Activated CD4-positive, alpha-beta T cell treated with anti-CD3 and anti-CD28 coated beads for 36 hours (primary cell): ENCODE measurements at regions not wholly inside any gene's neighbourhood (a gene's known extent, or its start where the extent isn't known, plus 50 kb on each side); places are given as distances from the start of the nearest gene placed in this dataset.

Experiments used
- ATAC-seq: fragments of 200-7000 bp; cut with Tn5 transposase; one replicate; pipeline ENCODE4 v1.10.0; 2021; ENCODE audit warnings: mild to moderate bottlenecking, moderate library complexity
- CTCF ChIA-PET: fragments of 350-600 bp; sonication (Branson Sonifier 250); formaldehyde crosslinking; loops from one replicate; lab custom pipeline; 2021; ENCODE audit warnings: antibody characterized with exemption; lab: Charles Lee
- POLR2A ChIA-PET: fragments of 350-600 bp; sonication (Branson Sonifier 250); formaldehyde crosslinking; loops from one replicate; lab custom pipeline; 2021; ENCODE audit warnings: antibody characterized with exemption, inconsistent platforms; lab: Charles Lee
- DNase-seq: peaks from one replicate; pipeline ENCODE4 v3.0.0-alpha.2; 2020
- H3K27ac Mint-ChIP-seq: one replicate; pipeline ENCODE4 v1.8.0; 2021; ENCODE audit warnings: mixed read lengths
- H3K27me3 Mint-ChIP-seq: one replicate; pipeline ENCODE4 v1.8.0; 2021; ENCODE audit warnings: mixed read lengths
- H3K36me3 Mint-ChIP-seq: one replicate; pipeline ENCODE4 v1.8.0; 2021; ENCODE audit warnings: low read depth, mixed read lengths
- H3K4me1 Mint-ChIP-seq: one replicate; pipeline ENCODE4 v1.8.0; 2021; ENCODE audit warnings: mixed read lengths
- H3K4me3 Mint-ChIP-seq: one replicate; pipeline ENCODE4 v1.8.0; 2021; ENCODE audit warnings: mild to moderate bottlenecking, moderate library complexity, mixed read lengths
- H3K9me3 Mint-ChIP-seq: one replicate; pipeline ENCODE4 v1.8.0; 2021; ENCODE audit warnings: low read depth, mixed read lengths
- intact Hi-C, 2 experiments: fragments of 100-400 bp; cut with DNase I in 1 of 2; cut with micrococcal nuclease in 1 of 2; formaldehyde crosslinking; loops; one replicate each; pipeline versions ENCODE4 v1.14.2 to v1.15.1; 2022 to 2024; cut with DNase I, micrococcal nuclease

DNA sequence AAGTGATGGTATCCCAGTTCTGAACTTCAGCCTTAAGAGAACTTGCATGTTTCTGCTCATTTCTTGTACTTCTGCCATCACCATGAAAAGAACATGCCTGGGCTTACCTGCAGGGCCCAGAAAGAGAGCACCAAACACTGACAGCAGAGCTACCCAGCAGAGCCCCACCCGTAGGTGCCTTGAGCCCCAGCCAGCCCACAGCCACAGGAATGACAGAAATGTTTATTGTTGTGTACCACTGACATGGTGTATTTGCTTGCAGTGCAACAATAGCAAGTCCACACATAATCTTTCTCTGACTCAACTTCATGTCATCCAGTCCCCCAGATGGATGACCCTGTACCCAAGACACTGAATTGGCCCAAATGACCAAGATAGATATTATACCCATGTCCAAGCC lies 195.2 kb downstream of the TSHZ3 start:
- H3K9me3 Mint-ChIP-seq = no peaks in the 10 kb centered on the region
- H3K36me3 Mint-ChIP-seq = no peaks in the 10 kb centered on the region
- no peak overlapping the region for H3K4me3 Mint-ChIP-seq
- H3K4me1 Mint-ChIP-seq = no peaks in the 10 kb centered on the region
- ChIA-PET POLR2A (no interaction called here), CTCF (no interaction called here)
- H3K27ac Mint-ChIP-seq = no peak overlapping the region
- DNase-seq (no peak), ATAC-seq (no peak)
- intact Hi-C loops = no loop called here
- peaks cover 2% of the 10 kb centered on the region for H3K27me3 Mint-ChIP-seq

DNA sequence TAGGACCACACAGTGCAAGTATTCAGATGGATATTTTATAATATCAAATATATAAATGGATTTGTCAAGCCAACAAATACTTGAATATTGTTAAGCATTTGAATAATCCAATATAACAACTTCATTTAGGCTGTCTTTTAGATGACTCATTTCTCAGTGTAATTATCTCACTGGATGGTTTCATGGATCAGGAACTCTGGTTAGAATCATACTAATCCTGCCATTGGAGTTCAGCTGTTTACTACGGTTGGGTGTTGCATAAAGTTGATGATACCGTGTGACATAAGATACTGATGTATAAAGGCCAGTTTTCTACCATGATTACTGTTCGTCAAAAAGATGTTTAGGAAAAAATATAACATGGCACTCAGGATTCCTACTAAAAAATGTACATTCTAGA lies 196.3 kb downstream of the TSHZ3 start:
- Mint-ChIP-seq H3K27me3 (peaks cover 2% of the 10 kb centered on the region), H3K27ac (no peak overlapping the region), H3K36me3 (no peaks in the 10 kb centered on the region), H3K9me3 (no peaks in the 10 kb centered on the region), H3K4me3 (no peak overlapping the region), H3K4me1 (no peaks in the 10 kb centered on the region)
- intact Hi-C loops = no loop called here
- no peak for DNase-seq
- CTCF ChIA-PET = no interaction called here
- POLR2A ChIA-PET = no interaction called here
- no peak for ATAC-seq

DNA sequence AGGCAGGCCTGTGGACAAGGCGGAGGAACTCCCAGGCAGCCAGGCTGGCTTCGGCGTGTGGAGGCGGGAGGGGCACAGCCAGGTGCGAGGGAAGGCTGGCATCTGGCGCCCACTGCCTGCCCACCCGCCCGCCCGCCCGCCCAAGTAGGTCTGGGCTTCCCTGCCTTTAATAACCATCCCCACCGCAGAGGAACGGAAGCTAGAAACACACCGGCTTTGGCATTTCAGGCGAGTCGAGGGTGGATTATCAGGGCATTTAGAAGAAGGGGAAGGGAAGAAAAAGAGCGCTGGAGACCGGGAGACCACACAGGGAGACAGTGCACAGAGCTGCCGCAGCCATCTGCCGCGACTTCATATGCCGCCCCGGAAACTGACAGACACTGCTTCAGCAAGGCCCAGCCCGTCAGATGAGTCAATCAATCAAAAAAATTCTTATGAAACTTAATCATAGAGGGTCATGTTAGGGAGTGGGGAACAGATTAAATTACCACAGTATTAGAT lies 199.7 kb downstream of the TSHZ3 start:
- Mint-ChIP-seq H3K4me3 (no peak overlapping the region), H3K4me1 (no peaks in the 10 kb centered on the region), H3K27ac (no peak overlapping the region), H3K36me3 (no peaks in the 10 kb centered on the region), H3K9me3 (no peaks in the 10 kb centered on the region), H3K27me3 (no peaks in the 10 kb centered on the region)
- ChIA-PET POLR2A (no interaction called here), CTCF (no interaction called here)
- ATAC-seq = no peak
- no peak for DNase-seq
- intact Hi-C loops = no loop called here

DNA sequence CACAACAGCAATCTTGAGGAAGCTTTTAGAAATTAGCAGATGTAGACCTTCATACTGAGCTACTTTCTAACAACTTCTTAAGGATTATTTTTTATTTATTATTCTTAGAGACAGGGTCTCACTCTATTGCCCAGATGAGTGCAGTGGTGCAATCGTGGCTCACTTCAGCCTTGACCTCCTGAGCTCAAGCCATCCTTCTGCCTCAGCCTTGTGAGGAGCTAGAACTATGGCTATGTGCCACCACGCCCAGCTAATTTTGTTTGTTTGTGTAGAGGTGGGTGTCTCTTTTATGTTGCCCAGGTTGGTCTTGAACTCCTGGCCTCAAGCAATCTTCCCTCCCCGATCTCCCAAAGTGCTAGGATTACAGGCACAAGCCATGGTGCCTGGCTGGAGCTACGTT lies 200.6 kb downstream of the TSHZ3 start:
- intact Hi-C loops = no loop called here
- H3K36me3 Mint-ChIP-seq = no peaks in the 10 kb centered on the region
- ATAC-seq (no peak), DNase-seq (no peak)
- POLR2A ChIA-PET = no interaction called here
- no peak overlapping the region for H3K4me3 Mint-ChIP-seq
- no peaks in the 10 kb centered on the region for H3K27me3 Mint-ChIP-seq
- H3K9me3 Mint-ChIP-seq = no peaks in the 10 kb centered on the region
- CTCF ChIA-PET = no interaction called here
- no peaks in the 10 kb centered on the region for H3K4me1 Mint-ChIP-seq
- H3K27ac Mint-ChIP-seq = no peak overlapping the region

DNA sequence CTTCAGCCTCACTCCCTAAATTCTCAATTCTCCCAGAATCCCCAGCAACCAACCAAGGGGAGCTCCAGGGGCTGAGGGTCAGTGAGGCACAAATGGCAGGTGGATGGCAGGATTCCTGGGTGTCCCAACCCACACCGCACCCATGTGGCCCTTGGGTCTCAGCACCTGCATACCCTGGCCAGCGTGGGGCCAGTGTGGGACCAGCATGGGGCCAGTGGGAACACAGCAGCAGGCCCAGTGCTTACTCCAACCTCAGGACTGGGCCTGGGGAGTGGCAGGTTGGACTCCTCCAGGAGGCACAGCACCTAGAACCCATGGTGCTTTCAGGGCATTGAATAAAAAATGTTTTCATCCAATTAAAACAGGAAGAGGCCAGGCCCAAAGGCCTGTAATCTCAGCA lies 202.0 kb downstream of the TSHZ3 start:
- ChIA-PET CTCF (no interaction called here), POLR2A (no interaction called here)
- Mint-ChIP-seq H3K27ac (no peak overlapping the region), H3K36me3 (no peaks in the 10 kb centered on the region), H3K4me3 (no peak overlapping the region), H3K27me3 (no peaks in the 10 kb centered on the region), H3K4me1 (no peaks in the 10 kb centered on the region), H3K9me3 (no peaks in the 10 kb centered on the region)
- ATAC-seq = no peak
- intact Hi-C loops = no loop called here
- no peak for DNase-seq

DNA sequence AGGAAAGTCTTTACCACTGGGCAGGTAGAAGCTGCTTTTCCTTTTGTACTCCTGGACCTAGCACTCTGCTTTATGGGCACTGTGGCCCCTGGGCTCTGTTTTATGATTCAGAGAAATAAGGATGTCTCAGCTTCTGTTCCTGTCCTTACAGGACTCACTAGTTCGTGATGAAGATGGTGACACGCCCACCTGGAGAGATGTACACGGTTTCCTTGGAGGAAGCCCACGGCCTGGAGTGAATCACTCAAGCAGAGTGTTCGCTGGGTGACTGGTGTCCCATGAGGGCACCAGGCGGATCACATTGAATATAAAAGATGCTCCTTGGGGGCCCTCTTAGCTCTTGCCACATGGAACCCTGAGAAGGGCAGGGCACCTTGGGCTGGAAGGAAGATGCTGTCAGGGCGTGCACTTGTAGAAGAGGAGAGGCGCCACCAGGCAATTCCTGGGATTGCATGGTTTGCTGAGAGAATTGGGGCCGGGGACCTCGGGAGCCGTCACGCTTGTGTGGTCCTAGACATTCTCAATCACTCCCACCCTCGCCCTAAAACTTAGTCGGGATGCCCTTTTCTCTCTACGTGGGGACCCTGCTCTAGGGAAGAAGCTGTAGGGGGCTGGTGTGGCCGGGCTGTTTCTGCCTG lies 202.6 kb downstream of the TSHZ3 start:
- ATAC-seq (no peak), DNase-seq (no peak)
- no peaks in the 10 kb centered on the region for H3K9me3 Mint-ChIP-seq
- no peak overlapping the region for H3K4me3 Mint-ChIP-seq
- POLR2A ChIA-PET = no interaction called here
- H3K27me3 Mint-ChIP-seq = no peaks in the 10 kb centered on the region
- intact Hi-C loops = no loop called here
- no peaks in the 10 kb centered on the region for H3K4me1 Mint-ChIP-seq
- CTCF ChIA-PET = no interaction called here
- no peak overlapping the region for H3K27ac Mint-ChIP-seq
- H3K36me3 Mint-ChIP-seq = no peaks in the 10 kb centered on the region

DNA sequence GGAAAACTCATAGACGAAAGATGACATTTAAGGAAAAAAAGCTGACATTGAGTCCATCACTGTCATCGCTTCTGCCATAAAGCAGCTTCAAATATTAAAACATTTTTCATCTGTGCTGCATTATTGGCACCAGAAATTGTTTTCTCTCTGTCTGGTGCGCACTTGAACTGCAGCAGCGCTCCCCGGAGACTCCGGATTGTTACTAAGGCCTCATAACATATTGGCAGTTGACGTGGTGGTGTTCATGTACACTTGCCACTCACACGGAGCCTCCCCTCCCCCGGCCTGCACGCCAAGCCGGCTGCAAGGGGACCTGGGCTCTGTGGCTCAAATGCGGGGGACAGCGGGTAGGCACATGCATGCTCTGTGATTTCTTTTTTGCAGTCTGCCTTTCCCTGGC lies 203.2 kb downstream of the TSHZ3 start:
- Mint-ChIP-seq H3K27me3 (no peaks in the 10 kb centered on the region), H3K36me3 (no peaks in the 10 kb centered on the region), H3K9me3 (no peaks in the 10 kb centered on the region), H3K4me1 (no peaks in the 10 kb centered on the region), H3K4me3 (no peak overlapping the region), H3K27ac (no peak overlapping the region)
- ATAC-seq (no peak), DNase-seq (no peak)
- ChIA-PET CTCF (no interaction called here), POLR2A (no interaction called here)
- intact Hi-C loops = no loop called here

DNA sequence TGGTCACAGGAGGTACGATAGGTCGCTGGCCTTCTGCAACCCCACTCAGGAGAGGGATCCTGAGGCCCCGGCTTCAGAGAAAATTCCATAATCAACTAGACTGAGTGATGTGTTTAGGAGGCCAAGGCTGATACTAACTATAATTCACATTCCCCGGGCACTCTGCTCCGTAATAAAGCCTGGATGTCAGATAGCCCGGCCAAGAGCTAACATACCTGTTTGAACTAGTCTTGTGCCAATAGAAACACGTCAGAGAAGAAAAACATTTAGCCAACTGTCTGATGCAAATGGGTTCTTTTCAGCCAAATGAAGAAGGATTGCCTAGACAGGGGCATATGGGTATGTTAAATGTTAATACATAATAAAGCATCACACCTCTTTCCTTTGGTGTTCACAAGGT lies 204.2 kb downstream of the TSHZ3 start:
- Mint-ChIP-seq H3K27ac (no peak overlapping the region), H3K4me3 (no peak overlapping the region), H3K4me1 (no peaks in the 10 kb centered on the region), H3K9me3 (no peaks in the 10 kb centered on the region), H3K27me3 (no peaks in the 10 kb centered on the region), H3K36me3 (no peaks in the 10 kb centered on the region)
- POLR2A ChIA-PET = no interaction called here
- CTCF ChIA-PET = interaction anchor here (0.7 kb wide), 1 partner anchor 113 kb away, joined by 4 read pairs; no protein-coding TSS in a partner anchor
- ATAC-seq = no peak
- intact Hi-C loops = no loop called here
- no peak for DNase-seq

DNA sequence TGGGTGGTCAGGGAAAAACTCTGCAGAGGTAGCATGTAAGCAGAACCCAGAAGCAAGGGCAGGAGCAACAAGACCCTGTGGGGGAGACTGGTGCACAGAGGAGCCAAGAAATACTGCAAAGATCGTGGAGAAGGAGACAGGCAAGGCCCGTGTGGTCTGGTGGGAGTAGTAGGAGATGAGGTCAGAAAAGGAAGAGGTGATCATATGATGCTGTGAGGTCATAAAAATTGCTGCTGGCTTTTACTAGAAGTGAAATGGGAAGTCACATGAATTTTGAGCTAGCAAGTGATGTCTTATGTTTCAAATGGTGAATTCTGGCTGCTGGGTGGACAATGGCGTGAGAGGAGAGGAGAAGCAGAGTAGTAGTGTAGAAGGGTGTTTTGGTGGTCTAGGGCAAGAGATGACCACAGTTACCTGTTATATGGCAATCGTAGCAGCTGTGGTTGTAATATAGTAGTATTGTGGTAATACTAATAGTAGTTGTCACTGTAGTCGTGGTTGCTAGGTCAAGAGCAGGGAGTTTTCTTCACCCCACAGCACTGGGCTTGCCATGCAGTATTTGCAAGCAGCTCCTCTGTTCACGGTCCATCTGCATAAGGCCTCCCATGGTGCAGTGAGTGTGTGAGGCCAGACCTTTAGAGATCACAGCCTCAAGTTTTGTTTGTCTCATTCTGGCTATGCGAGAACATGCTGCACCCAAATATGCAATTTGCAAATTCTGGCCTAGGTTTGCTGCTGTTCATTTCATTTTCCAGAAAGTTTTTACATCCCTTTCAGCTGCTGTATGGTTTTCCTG lies 205.0 kb downstream of the TSHZ3 start:
- Mint-ChIP-seq H3K27me3 (no peaks in the 10 kb centered on the region), H3K27ac (no peak overlapping the region), H3K4me3 (no peak overlapping the region), H3K4me1 (no peaks in the 10 kb centered on the region), H3K9me3 (no peaks in the 10 kb centered on the region), H3K36me3 (no peaks in the 10 kb centered on the region)
- ChIA-PET POLR2A (no interaction called here), CTCF (interaction anchor here (0.7 kb wide), 1 partner anchor 113 kb away, joined by 4 read pairs; no protein-coding TSS in a partner anchor)
- intact Hi-C loops = no loop called here
- DNase-seq (no peak), ATAC-seq (no peak)

DNA sequence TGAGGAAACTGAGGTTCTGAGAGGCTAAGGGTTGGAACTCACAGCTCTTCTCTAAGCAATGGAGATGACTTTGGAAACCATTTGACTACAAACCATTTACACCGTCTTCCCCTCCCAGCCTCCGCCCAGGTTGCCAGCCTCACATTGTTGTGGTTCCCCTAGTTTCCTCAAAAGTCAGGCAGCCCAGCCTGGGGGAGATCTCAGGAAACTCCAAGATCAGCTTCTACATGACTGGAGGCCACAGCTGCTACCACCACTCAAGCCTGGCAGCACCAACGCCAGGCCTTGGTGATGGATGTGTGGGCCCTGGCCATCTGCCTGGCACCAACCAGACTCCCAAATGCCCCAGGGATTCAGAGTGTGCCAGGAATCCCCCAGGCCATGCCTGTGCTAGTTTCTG lies 207.9 kb downstream of the TSHZ3 start:
- no peak overlapping the region for H3K4me3 Mint-ChIP-seq
- no peak for DNase-seq
- H3K4me1 Mint-ChIP-seq = no peaks in the 10 kb centered on the region
- no peak for ATAC-seq
- no peaks in the 10 kb centered on the region for H3K9me3 Mint-ChIP-seq
- H3K27me3 Mint-ChIP-seq = no peaks in the 10 kb centered on the region
- no peaks in the 10 kb centered on the region for H3K36me3 Mint-ChIP-seq
- ChIA-PET CTCF (no interaction called here), POLR2A (no interaction called here)
- intact Hi-C loops = no loop called here
- H3K27ac Mint-ChIP-seq = no peak overlapping the region

DNA sequence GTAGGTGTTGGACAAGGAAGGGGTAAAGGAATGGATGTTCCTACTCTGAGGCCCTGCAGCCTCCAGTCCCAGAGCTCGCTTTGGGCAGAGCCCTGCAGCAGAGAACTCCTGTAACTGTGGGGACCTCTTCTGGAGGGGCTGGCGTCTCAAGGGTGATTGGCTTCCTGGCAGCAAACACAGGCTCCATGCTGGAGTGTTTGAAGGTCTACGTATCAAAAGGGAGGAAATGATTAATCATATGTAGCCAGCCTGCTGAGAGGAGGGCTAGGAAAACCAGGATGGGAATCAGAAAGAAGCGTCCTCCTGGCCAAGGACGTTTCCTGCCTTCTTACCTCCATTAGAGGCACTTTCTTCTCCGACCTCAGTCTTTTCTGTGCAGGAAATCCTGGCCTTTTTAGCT lies 208.5 kb downstream of the TSHZ3 start:
- no peaks in the 10 kb centered on the region for H3K27me3 Mint-ChIP-seq
- CTCF ChIA-PET = no interaction called here
- no peaks in the 10 kb centered on the region for H3K9me3 Mint-ChIP-seq
- no peaks in the 10 kb centered on the region for H3K36me3 Mint-ChIP-seq
- ATAC-seq (no peak), DNase-seq (no peak)
- H3K4me1 Mint-ChIP-seq = no peaks in the 10 kb centered on the region
- intact Hi-C loops = no loop called here
- no peak overlapping the region for H3K27ac Mint-ChIP-seq
- H3K4me3 Mint-ChIP-seq = no peak overlapping the region
- POLR2A ChIA-PET = no interaction called here

DNA sequence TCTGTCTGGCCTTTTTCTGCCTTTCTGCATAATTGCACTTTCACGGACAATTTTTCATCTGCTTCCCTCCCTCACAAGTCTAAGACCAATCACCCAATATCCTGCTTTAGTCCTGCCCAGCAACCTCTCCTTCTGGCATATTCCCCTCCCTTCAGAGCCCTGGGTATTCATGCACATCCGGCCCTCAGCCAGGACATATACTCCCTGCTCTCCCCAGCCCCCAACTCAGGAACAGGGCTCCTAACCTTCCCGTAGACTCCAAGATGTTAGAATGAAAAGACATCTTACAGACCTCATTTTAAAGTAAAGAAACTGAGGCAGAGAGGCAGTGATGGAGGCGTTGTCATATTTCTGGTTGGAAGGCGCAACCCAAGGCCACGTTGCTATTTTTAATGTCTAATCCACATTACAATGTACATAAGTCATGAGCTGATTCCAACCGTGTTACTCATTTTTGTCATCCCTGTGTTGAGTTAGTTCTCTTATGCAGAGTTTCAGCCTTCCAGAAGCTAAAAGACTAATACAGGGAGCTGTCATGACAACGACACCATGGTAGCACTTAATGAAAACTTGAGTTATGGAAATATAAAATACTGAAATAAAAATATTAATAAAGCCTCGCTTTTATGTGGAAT lies 209.2 kb downstream of the TSHZ3 start:
- POLR2A ChIA-PET = no interaction called here
- intact Hi-C loops = no loop called here

More for the DNA sequence above, 209.2 kb downstream of the TSHZ3 start:
- Mint-ChIP-seq H3K9me3 (no peaks in the 10 kb centered on the region), H3K36me3 (no peaks in the 10 kb centered on the region), H3K27me3 (no peaks in the 10 kb centered on the region), H3K4me1 (no peaks in the 10 kb centered on the region), H3K27ac (no peak overlapping the region), H3K4me3 (no peak overlapping the region)
- CTCF ChIA-PET = no interaction called here
- DNase-seq = no peak
- no peak for ATAC-seq
